Gastrocnemius medialis (tissue), 4 donors: ENCODE measurements at regions not wholly inside any gene's neighbourhood (a gene's known extent, or its start where the extent isn't known, plus 50 kb on each side); places are given as distances from the start of the nearest gene placed in this dataset.

Experiments
- ATAC-seq, 2 donors: fragments of 150-250 bp; one replicate each; pipeline ENCODE4 v1.9.1; 2016
- DNase-seq, 2 donors: peaks; one replicate each; pipeline ENCODE4 v3.0.0-alpha.2; 2019
- H3K27ac ChIP-seq, 4 donors: fragments of 200-600 bp; sonication (generic); 1 replicate in 1 of 4; 2 replicates in 3 of 4; pipeline ENCODE4 v1.5.1; 2016 to 2018; ENCODE audit warnings: mild to moderate bottlenecking in 2 of 4, moderate library complexity in 1 of 4
- H3K27me3 ChIP-seq, 3 donors: fragments of 200-600 bp; sonication (generic) in 2 of 3; 1 replicate in 1 of 3; 2 replicates in 2 of 3; pipeline versions ENCODE4 v1.5.1 to v1.6.0; 2016 to 2019; ENCODE audit warnings: mild to moderate bottlenecking in 1 of 3, moderate library complexity in 1 of 3
- H3K36me3 ChIP-seq, 2 donors: fragments of 200-600 bp; sonication (generic) in 1 of 2; one replicate each; pipeline ENCODE4 v1.5.1; 2017 to 2018
- H3K4me1 ChIP-seq, 2 donors: fragments of 200-600 bp; sonication (generic) in 1 of 2; one replicate each; pipeline ENCODE4 v1.5.1; 2016 to 2017; ENCODE audit warnings: mild to moderate bottlenecking in 2 of 2
- H3K4me3 ChIP-seq, 4 donors: fragments of 200-600 bp; sonication (generic) in 3 of 4; 1 replicate in 1 of 4; 2 replicates in 3 of 4; pipeline ENCODE4 v1.5.1; 2016 to 2019; ENCODE audit warnings: mild to moderate bottlenecking in 2 of 4
- H3K9me3 ChIP-seq, 3 donors: fragments of 200-600 bp; sonication (generic) in 2 of 3; 1 replicate in 1 of 3; 2 replicates in 2 of 3; pipeline ENCODE4 v1.5.1; 2016 to 2019
- CTCF ChIP-seq, 5 experiments: fragments of 450-650 bp in 3 of 5; fragments of 200-600 bp in 2 of 5; sonication (generic) in 2 of 5; IDR thresholded peaks in 4 of 5; conservative IDR thresholded peaks in 1 of 5; 1 replicate in 4 of 5; 2 replicates in 1 of 5; pipeline ENCODE4 v1.5.1; 2016 to 2019; ENCODE audit warnings: antibody characterized with exemption in 5 of 5, mild to moderate bottlenecking in 3 of 5, moderate library complexity in 3 of 5
- POLR2A ChIP-seq, 2 donors: fragments of 450-650 bp; IDR thresholded peaks; one replicate each; pipeline ENCODE4 v1.6.1; 2017; ENCODE audit warnings: antibody characterized with exemption in 2 of 2, mild to moderate bottlenecking in 2 of 2, moderate library complexity in 2 of 2
- in situ Hi-C, 4 donors: fragments of 200-750 bp; cut with MboI; loops; one replicate each; pipeline versions ENCODE4 v1.15.0 to v1.8.0; 2017; ENCODE audit warnings: low sequenced_read_pairs in 4 of 4
- intact Hi-C: fragments of 100-400 bp; cut with DNase I; formaldehyde crosslinking; loops from one replicate; pipeline ENCODE4 v1.15.1; 2023; ENCODE audit warnings: low total_unique reads

DNA sequence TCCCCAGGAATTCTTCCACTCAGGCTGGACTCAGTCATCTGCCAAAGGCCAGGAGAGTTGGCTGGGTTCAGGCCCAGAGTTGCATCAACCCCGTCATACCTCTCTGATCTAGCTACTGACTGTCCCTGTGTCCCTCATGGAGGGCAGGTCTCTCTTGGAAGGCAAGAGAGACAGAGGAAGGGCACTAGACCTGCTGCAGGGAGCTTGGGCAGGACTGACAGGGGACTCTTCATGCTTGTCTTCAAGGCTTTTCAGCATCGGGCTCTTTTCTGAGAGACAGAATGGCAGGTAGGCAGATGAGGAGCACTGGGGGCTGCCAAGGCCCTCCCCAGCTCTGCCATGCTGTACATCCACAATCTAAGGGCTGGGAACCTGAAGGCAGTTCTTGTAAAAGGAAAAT lies 140.1 kb upstream of the MRPS22 start:
- intact Hi-C loops: no loop called here
- H3K9me3 ChIP-seq: no peaks in the 10 kb centered on the region
- H3K36me3 ChIP-seq: no peaks in the 10 kb centered on the region
- H3K27me3 ChIP-seq: no peaks in the 10 kb centered on the region
- no peak for DNase-seq
- in situ Hi-C loops: no loop called here
- ATAC-seq: no peak
- no peaks in the 10 kb centered on the region for H3K4me1 ChIP-seq
- no peak overlapping the region for H3K4me3 ChIP-seq
- no peak overlapping the region for H3K27ac ChIP-seq
- TF ChIP-seq CTCF (IDR thresholded peaks at IDR 0.05 in 4 of 5, conservative IDR thresholded peaks at IDR 0.05 in 1 of 5): no peak
- no peak for TF ChIP-seq POLR2A (IDR thresholded peaks at IDR 0.05)

DNA sequence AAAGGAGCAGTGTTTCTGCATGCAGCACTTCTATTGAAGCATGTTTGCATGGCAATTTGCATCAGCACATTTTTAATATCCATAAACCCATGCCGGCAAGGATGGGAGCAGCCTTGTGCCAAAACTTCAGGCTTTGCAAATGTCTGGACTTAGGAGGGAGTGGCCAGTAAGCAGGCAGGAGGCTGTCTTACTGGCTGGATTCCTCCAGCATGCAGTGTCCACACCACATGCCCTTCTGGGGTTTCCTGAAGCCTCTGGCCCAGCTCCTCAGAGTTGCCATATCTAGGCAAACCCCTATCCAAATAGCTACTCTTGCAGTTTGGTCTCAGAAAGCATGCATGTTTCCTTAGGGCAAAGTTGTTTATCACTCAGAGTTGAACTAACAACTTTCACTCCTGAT lies 139.1 kb upstream of the MRPS22 start:
- no peak for DNase-seq
- in situ Hi-C loops: no loop called here
- TF ChIP-seq POLR2A (IDR thresholded peaks at IDR 0.05) (no peak), CTCF (IDR thresholded peaks at IDR 0.05 in 4 of 5, conservative IDR thresholded peaks at IDR 0.05 in 1 of 5) (no peak)
- intact Hi-C loops: no loop called here
- no peaks in the 10 kb centered on the region for H3K4me1 ChIP-seq
- H3K27me3 ChIP-seq: no peaks in the 10 kb centered on the region
- H3K4me3 ChIP-seq: no peak overlapping the region
- H3K36me3 ChIP-seq: no peaks in the 10 kb centered on the region
- ATAC-seq: no peak
- no peaks in the 10 kb centered on the region for H3K9me3 ChIP-seq
- H3K27ac ChIP-seq: no peak overlapping the region

DNA sequence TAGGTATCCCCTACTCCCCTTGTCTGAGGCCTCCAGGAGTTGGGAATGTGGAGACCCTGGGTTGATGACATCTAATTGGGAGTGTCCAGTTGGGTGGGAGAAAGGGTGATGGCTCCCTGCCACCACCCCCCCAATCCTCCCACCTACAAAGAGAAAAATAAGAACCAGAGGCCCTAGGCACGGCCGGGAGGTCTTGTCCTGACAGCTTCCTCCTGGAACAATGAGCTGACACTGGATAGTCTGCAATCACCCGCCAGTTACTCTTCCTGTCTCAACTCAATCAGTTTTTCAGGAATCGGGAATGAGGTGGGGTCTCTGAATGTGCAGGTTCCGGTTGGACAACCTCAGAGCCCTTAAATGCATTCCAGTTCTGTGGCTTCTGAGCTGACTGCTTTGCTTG lies 129.9 kb upstream of the MRPS22 start:
- in situ Hi-C loops: no loop called here
- ATAC-seq: no peak
- no peaks in the 10 kb centered on the region for H3K27me3 ChIP-seq

GRCh38 chr3:139216958-139217357 lies 126.9 kb upstream of the MRPS22 start:
- DNase-seq: no peak
- in situ Hi-C loops: no loop called here
- Histone ChIP-seq H3K4me1 (no peaks in the 10 kb centered on the region), H3K27me3 (no peaks in the 10 kb centered on the region), H3K4me3 (no peak overlapping the region), H3K9me3 (peaks cover 0 to 2% (median 0%) of the 10 kb centered on the region in 3 donors), H3K36me3 (no peaks in the 10 kb centered on the region), H3K27ac (no peak overlapping the region)
- TF ChIP-seq POLR2A (IDR thresholded peaks at IDR 0.05) (no peak), CTCF (IDR thresholded peaks at IDR 0.05 in 4 of 5, conservative IDR thresholded peaks at IDR 0.05 in 1 of 5) (no peak)
- intact Hi-C loops: no loop called here
- no peak for ATAC-seq

More for the DNA sequence above, 129.9 kb upstream of the MRPS22 start:
- Histone ChIP-seq H3K9me3 (peaks cover 0 to 5% (median 0%) of the 10 kb centered on the region in 3 donors), H3K27ac (no peak overlapping the region), H3K4me3 (no peak overlapping the region), H3K36me3 (no peaks in the 10 kb centered on the region), H3K4me1 (no peaks in the 10 kb centered on the region)
- intact Hi-C loops: no loop called here
- TF ChIP-seq POLR2A (IDR thresholded peaks at IDR 0.05) (no peak), CTCF (IDR thresholded peaks at IDR 0.05 in 4 of 5, conservative IDR thresholded peaks at IDR 0.05 in 1 of 5) (no peak)
- no peak for DNase-seq

GRCh38 chr3:139217633-139218032 lies 126.2 kb upstream of the MRPS22 start:
- DNase-seq (no peak), ATAC-seq (no peak)
- no peaks in the 10 kb centered on the region for H3K4me1 ChIP-seq
- H3K9me3 ChIP-seq: no peaks in the 10 kb centered on the region
- no peaks in the 10 kb centered on the region for H3K27me3 ChIP-seq
- in situ Hi-C loops: no loop called here
- H3K36me3 ChIP-seq: no peaks in the 10 kb centered on the region
- no peak overlapping the region for H3K27ac ChIP-seq
- TF ChIP-seq POLR2A (IDR thresholded peaks at IDR 0.05) (no peak), CTCF (IDR thresholded peaks at IDR 0.05 in 4 of 5, conservative IDR thresholded peaks at IDR 0.05 in 1 of 5) (no peak)
- intact Hi-C loops: no loop called here
- no peak overlapping the region for H3K4me3 ChIP-seq
